Neuronal stem cell (in vitro differentiated cells): ENCODE measurements at regions not wholly inside any gene's neighbourhood (a gene's known extent, or its start where the extent isn't known, plus 50 kb on each side); places are given as distances from the start of the nearest gene placed in this dataset.
"Not testable (repeated sequence)": the region's sequence is repeated elsewhere in the genome, so short reads cannot be mapped to it uniquely, and the experiment has no call there.

Experiments used
- DNase-seq: peaks from one replicate; pipeline ENCODE4 v3.0.0-alpha.2; 2013; ENCODE audit warnings: low spot score
- H2AFZ ChIP-seq: one replicate; pipeline ENCODE4 v1.6.1; 2013; ENCODE audit warnings: mild to moderate bottlenecking, low read length, inconsistent platforms
- H2AK5ac ChIP-seq: 2 replicates; pipeline ENCODE4 v1.6.1; 2013; ENCODE audit warnings: low read depth, mild to moderate bottlenecking, inconsistent platforms, low read length, moderate library complexity, mixed read lengths
- H2BK120ac ChIP-seq: 2 replicates; pipeline ENCODE4 v1.6.1; 2013; ENCODE audit warnings: low read depth, mild to moderate bottlenecking, inconsistent platforms, low read length, moderate library complexity, mixed read lengths
- H2BK12ac ChIP-seq: one replicate; pipeline ENCODE4 v1.6.1; 2013; ENCODE audit warnings: low read length, inconsistent platforms
- H2BK15ac ChIP-seq: 2 replicates; pipeline ENCODE4 v1.6.1; 2013; ENCODE audit warnings: mild to moderate bottlenecking, low read length, inconsistent platforms, mixed read lengths
- H2BK5ac ChIP-seq: one replicate; pipeline ENCODE4 v1.6.1; 2013; ENCODE audit warnings: inconsistent platforms, mild to moderate bottlenecking, low read length, moderate library complexity
- H3K14ac ChIP-seq: one replicate; pipeline ENCODE4 v1.6.1; 2013; ENCODE audit warnings: low read length, inconsistent platforms
- H3K18ac ChIP-seq: 2 replicates; pipeline ENCODE4 v1.6.1; 2013; ENCODE audit warnings: low read length, inconsistent platforms
- H3K23ac ChIP-seq: 2 replicates; pipeline ENCODE4 v1.6.1; 2013; ENCODE audit warnings: low read depth, mild to moderate bottlenecking, mixed read lengths, low read length, inconsistent platforms; ENCODE audit not compliant: poor library complexity
- H3K27ac ChIP-seq: replicated peaks from 3 replicates; pipeline ENCODE4 v1.5.1; 2013; ENCODE audit warnings: low read length, inconsistent platforms
- H3K27me3 ChIP-seq, 3 experiments: 2 replicates each; pipeline ENCODE4 v1.6.1; 2013; ENCODE audit warnings: low read length in 3 of 3, mild to moderate bottlenecking in 2 of 3, inconsistent platforms in 1 of 3, low read depth in 1 of 3, mixed read lengths in 1 of 3, moderate library complexity in 1 of 3; ENCODE audit not compliant: control insufficient read depth in 3 of 3, insufficient read depth in 3 of 3
- H3K36me3 ChIP-seq, 2 donors: replicated peaks in 1 of 2; 2 replicates each; pipeline ENCODE4 v1.6.1; 2013; ENCODE audit warnings: low read length in 2 of 2; ENCODE audit not compliant: control insufficient read depth in 2 of 2, insufficient read depth in 2 of 2
- H3K4ac ChIP-seq: 2 replicates; pipeline ENCODE4 v1.6.1; 2013; ENCODE audit warnings: inconsistent platforms, mild to moderate bottlenecking, low read length, moderate library complexity
- H3K4me1 ChIP-seq, 2 donors: 1 replicate in 1 of 2; 2 replicates in 1 of 2; pipeline ENCODE4 v1.6.1; 2013; ENCODE audit warnings: low read length in 2 of 2, low read depth in 1 of 2; ENCODE audit not compliant: control insufficient read depth in 2 of 2, insufficient read depth in 1 of 2
- H3K4me2 ChIP-seq: one replicate; pipeline ENCODE4 v1.6.1; 2013; ENCODE audit warnings: mild to moderate bottlenecking, low read length, inconsistent platforms; ENCODE audit not compliant: insufficient read depth, poor library complexity, severe bottlenecking
- H3K4me3 ChIP-seq, 2 donors: 2 replicates each; pipeline ENCODE4 v1.5.1; 2013; ENCODE audit warnings: low read length in 2 of 2, mild to moderate bottlenecking in 2 of 2, inconsistent platforms in 1 of 2, moderate library complexity in 1 of 2
- H3K79me1 ChIP-seq: one replicate; pipeline ENCODE4 v1.6.1; 2013; ENCODE audit warnings: low read depth, mild to moderate bottlenecking, inconsistent platforms, low read length, moderate library complexity
- H3K9ac ChIP-seq: one replicate; pipeline ENCODE4 v1.6.1; 2013; ENCODE audit warnings: mild to moderate bottlenecking, low read depth, low read length, inconsistent platforms; ENCODE audit not compliant: poor library complexity
- H3K9me3 ChIP-seq, 2 donors: replicated peaks in 1 of 2; 2 replicates each; pipeline versions ENCODE3 to v1.6.1; 2013; ENCODE audit warnings: low read length in 2 of 2, mild to moderate bottlenecking in 2 of 2, inconsistent platforms in 1 of 2, low read depth in 1 of 2, mixed read lengths in 1 of 2, moderate library complexity in 1 of 2; ENCODE audit not compliant: control insufficient read depth in 2 of 2, insufficient read depth in 1 of 2
- H4K8ac ChIP-seq: one replicate; pipeline ENCODE4 v1.6.1; 2013; ENCODE audit warnings: low read depth, mild to moderate bottlenecking, inconsistent platforms, low read length, moderate library complexity
- H4K91ac ChIP-seq: one replicate; pipeline ENCODE4 v1.6.1; 2013; ENCODE audit warnings: low read length, low read depth, mild to moderate bottlenecking, inconsistent platforms; ENCODE audit not compliant: poor library complexity
- WGBS, 2 donors: extraction: QIAGEN DNeasy Blood & Tissue Kit; methylation state at CpG; one replicate each; pipeline ENCODE4 v1.1.7; 2013; ENCODE audit warnings: missing lambda C conversion rate in 2 of 2, mixed read lengths in 1 of 2; ENCODE audit not compliant: insufficient read length in 2 of 2, insufficient replicate concordance in 1 of 2; ENCODE audit errors: extremely low coverage in 2 of 2; 5-methylcytosine and 5-hydroxymethylcytosine counted together

GRCh38 chr3:30320392-30320791 is 286.0 kb upstream of the TGFBR2 start:
- no peaks in the 10 kb centered on the region for H3K79me1 ChIP-seq
- H2BK12ac ChIP-seq, result no peak overlapping the region
- H3K27me3 ChIP-seq, result no peaks in the 10 kb centered on the region
- no peak overlapping the region for H2AK5ac ChIP-seq
- no peak overlapping the region for H4K91ac ChIP-seq
- no peak overlapping the region for H3K4ac ChIP-seq
- WGBS, 2 donors, result no CpG with 5 or more reads among the region's 1 CpG
- H3K23ac ChIP-seq, result no peak overlapping the region
- no peak overlapping the region for H3K4me3 ChIP-seq
- H4K8ac ChIP-seq, result no peak overlapping the region
- H3K9ac ChIP-seq, result no peak overlapping the region
- H2BK5ac ChIP-seq, result no peak overlapping the region
- H2AFZ ChIP-seq, result no peak overlapping the region
- H3K4me2 ChIP-seq, result no peak overlapping the region
- H3K9me3 ChIP-seq, result peaks cover 0 to 5% of the 10 kb centered on the region in 2 donors
- DNase-seq, result no peak
- no peak overlapping the region for H2BK15ac ChIP-seq
- H3K36me3 ChIP-seq, result no peaks in the 10 kb centered on the region
- no peak overlapping the region for H3K27ac ChIP-seq
- H3K4me1 ChIP-seq, result no peaks in the 10 kb centered on the region
- no peak overlapping the region for H2BK120ac ChIP-seq
- H3K14ac ChIP-seq, result no peak overlapping the region
- H3K18ac ChIP-seq, result no peak overlapping the region

DNA sequence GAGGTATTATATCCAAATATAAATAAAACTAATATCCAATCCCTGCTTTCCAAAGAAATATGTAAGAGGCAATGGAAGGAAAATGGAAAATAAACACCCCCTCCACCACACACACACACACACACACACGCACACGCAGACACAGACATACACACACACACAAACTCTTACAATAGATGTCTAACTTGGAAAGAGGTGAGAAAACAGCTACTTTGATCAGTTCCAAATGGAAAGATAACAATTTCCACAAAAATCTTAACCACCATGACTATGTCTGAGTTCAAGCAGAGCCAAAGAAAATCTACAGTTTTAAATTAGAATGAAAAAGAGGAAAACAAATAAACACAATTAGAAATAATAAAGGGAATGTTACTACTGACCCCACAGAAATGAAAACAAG is 285.3 kb upstream of the TGFBR2 start:
- H3K9me3 ChIP-seq, result peaks cover 0 to 5% of the 10 kb centered on the region in 2 donors
- WGBS, 2 donors, result no CpG with 5 or more reads among the region's 2 CpGs

DNA sequence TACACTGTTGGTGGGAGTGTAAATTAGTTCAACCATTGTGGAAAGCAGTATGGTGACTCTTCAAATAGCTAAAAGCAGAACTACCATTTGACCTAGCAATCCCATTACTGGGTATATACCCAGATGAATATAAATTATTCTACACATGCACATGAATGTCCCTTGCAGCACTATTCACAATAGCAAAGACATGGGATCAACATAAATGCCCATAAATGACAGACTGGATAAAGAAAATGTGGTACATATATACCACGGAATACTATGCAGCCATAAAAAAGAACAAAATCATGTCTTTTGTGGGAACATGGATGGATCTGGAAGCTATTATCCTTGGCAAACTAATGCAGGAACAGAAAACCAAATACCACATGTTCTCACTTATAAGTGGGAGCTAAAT is 282.8 kb upstream of the TGFBR2 start:
- H2BK120ac ChIP-seq, H3K4me3 ChIP-seq, H3K36me3 ChIP-seq, H3K9me3 ChIP-seq, H3K23ac ChIP-seq, H2AFZ ChIP-seq, H2AK5ac ChIP-seq, H3K4me1 ChIP-seq, H3K4ac ChIP-seq, DNase-seq, H3K79me1 ChIP-seq, H2BK5ac ChIP-seq, H4K8ac ChIP-seq, H3K14ac ChIP-seq, H3K27me3 ChIP-seq, H3K27ac ChIP-seq, H3K4me2 ChIP-seq, H2BK12ac ChIP-seq, H2BK15ac ChIP-seq, H4K91ac ChIP-seq, H3K18ac ChIP-seq, H3K9ac ChIP-seq: not testable (repeated sequence)
- WGBS, 2 donors, result no CpG with 5 or more reads among the region's 1 CpG

More for the DNA sequence above, 285.3 kb upstream of the TGFBR2 start:
- Histone ChIP-seq H2BK12ac (no peak overlapping the region), H2BK5ac (no peak overlapping the region), H4K91ac (no peak overlapping the region), H3K14ac (no peak overlapping the region), H3K4me1 (no peaks in the 10 kb centered on the region), H3K36me3 (no peaks in the 10 kb centered on the region), H3K4ac (no peak overlapping the region), H2BK15ac (no peak overlapping the region), H3K9ac (no peak overlapping the region), H3K4me3 (no peak overlapping the region), H2AK5ac (no peak overlapping the region), H3K27ac (no peak overlapping the region), H2BK120ac (no peak overlapping the region), H3K18ac (no peak overlapping the region), H3K27me3 (no peaks in the 10 kb centered on the region), H3K4me2 (no peak overlapping the region), H2AFZ (no peak overlapping the region), H3K79me1 (no peaks in the 10 kb centered on the region), H3K23ac (no peak overlapping the region), H4K8ac (no peak overlapping the region)
- no peak for DNase-seq

DNA sequence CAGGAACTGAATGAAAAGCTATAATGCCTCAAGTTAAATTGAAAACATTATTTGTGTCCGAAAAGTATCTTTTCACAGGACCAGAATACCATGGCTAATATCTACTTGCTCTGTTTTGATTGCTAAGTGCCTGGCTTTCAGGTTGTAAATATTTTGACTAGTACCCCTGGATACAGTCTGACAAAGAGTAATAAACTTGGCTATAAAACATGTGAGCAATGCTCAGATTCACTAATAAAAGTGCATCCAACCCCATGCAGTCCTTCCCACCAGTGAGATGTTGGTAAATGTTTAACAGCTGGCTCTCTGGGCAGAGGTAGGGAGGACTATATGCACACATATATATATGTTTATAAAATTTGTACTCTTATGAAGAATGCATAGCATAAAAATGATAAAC is 281.8 kb upstream of the TGFBR2 start:
- no peak overlapping the region for H3K27ac ChIP-seq
- H3K4me3 ChIP-seq, result no peak overlapping the region
- no peak overlapping the region for H3K23ac ChIP-seq
- H2BK12ac ChIP-seq, result no peak overlapping the region
- H2BK15ac ChIP-seq, result no peak overlapping the region
- no peaks in the 10 kb centered on the region for H3K9me3 ChIP-seq
- H2BK5ac ChIP-seq, result no peak overlapping the region
- DNase-seq, result no peak
- no peak overlapping the region for H3K4ac ChIP-seq
- no peak overlapping the region for H3K9ac ChIP-seq
- no peaks in the 10 kb centered on the region for H3K79me1 ChIP-seq
- H3K14ac ChIP-seq, result no peak overlapping the region
- no peaks in the 10 kb centered on the region for H3K27me3 ChIP-seq
- H3K4me2 ChIP-seq, result no peak overlapping the region
- H4K8ac ChIP-seq, result no peak overlapping the region
- H2AFZ ChIP-seq, result no peak overlapping the region
- H3K4me1 ChIP-seq, result no peaks in the 10 kb centered on the region
- H2BK120ac ChIP-seq, result no peak overlapping the region
- no peak overlapping the region for H2AK5ac ChIP-seq
- H3K36me3 ChIP-seq, result no peaks in the 10 kb centered on the region
- no peak overlapping the region for H4K91ac ChIP-seq
- H3K18ac ChIP-seq, result no peak overlapping the region
- WGBS, 2 donors, result no CpG with 5 or more reads among the region's 1 CpG
